Activated T-cell treated with anti-CD3 and anti-CD28 coated beads for 24 hours (primary cell): ENCODE measurements at regions not wholly inside any gene's neighbourhood (a gene's known extent, or its start where the extent isn't known, plus 50 kb on each side); places are given as distances from the start of the nearest gene placed in this dataset.

Source experiments
- DNase-seq: peaks from one replicate; pipeline ENCODE4 v3.0.0-alpha.2; 2020; ENCODE audit warnings: low read depth

DNA sequence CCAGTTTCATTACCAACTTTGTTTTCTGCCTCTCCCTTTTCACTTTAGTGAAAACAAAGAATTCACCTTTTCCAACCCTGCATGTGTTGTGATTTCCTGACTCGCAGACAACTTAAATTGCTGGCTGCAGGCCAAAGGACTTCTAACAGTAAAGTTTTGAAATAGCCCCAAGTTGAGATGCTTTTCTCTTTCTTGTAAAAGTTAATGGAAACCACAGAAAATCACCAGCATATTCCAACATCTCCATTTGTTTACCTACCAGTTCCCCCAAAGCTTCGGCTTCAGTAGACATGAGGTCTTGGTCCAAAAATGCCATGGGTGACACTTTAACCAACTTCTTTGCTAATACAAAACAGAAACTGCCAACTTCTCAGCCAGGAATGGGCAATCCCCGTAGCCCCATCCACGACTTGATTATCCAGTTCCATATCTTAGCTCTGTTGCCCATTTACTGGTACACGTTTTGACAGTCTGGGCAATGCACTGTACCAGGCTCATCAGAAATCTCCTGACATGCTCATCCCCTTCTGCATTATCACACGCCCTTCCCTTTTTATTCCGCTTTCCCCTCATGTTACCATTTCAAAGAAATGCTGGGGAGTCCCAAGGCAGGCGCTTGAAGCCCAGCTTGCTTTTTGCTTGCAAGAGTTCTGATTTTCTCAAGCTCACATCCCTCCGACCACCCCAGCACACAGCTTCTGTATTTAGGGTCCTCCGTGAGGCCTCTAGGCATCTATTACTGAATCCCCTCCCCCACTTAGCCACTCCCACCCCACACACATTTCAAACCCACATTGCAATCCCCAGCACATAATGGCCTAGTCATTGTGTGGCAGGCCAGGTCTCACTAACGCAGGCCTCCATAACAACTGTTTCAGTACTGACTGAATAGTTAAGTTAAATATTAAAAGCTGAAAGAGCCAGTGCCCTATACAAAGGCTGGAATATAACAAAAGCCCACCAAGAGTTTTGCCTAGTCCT is 137.9 kb upstream of the S100G start:
- DNase-seq, result no peak

DNA sequence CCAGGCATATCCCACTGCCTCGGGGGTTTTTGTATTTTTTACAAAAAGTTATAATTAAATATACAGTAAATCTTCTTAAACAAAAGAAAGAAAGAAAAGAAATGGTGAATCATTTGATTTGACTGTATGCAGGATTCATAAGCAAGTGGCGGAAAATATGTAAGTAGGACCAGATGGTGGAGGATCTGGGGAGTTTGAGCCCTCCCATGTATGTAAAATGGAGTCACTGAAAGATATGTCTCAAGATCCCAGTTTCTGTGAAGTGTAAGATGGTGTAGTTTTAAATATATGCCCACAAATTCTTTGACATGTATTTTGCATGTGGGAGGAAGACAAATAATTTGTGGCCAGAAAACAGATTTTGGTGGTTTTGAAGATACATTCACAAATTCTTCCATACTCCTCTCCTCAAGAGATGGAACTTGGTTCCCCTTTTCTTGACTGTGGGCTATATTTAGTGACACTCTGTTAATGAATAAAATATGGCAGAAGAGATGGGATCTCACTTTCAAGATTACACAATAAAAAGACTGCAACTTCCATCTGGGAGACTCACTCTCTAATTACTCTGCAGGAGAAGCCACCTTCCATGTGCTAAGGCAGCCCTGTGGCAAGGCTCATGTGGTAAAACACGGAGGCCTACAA is 133.6 kb upstream of the S100G start:
- no peak for DNase-seq

DNA sequence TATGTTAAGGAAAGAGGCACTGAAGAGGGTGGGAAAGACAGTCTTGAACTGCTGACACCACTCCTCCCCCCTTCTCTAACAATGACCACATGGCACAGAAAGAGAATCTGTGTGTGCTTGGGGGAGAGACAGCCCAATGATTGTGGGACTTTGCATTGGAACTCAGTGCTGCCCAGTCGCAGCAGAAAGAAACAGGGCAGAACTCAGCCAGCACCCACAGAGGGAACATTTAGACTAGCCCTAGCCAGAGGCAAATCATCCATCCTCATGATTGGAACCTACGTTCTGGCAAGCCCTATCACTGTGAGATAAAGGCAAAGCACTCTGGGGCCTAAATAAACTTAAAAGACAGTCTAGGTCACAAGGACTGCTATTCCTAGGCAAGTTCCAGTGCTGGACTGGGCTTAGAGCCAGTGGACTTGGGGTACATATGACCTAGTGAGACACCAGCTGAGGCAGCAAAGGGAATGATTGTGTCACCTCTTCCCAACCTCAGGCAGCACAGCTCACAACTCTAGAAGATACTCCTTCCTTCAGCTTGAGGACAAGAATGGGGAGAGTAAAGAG is 132.8 kb upstream of the S100G start:
- DNase-seq, result no peak

DNA sequence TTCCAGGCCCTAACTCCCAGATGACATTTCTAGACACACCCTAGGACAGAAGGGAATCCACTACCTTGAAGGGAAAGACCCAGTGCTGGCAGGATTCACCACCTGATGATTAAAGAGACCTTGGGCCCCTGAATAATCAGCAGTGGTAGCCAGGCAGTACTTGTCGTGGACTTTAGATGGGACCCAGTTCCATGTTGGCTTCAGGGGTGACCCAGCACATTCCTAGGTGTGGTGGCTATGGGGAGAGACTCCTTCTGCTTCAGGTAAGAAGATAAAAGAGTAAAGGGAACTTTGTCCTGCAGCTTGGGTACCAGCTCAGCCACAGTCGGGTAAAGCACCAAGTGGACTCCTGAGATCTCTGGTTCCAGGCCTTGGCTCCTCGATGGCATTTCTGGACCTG is 131.8 kb upstream of the S100G start:
- no peak for DNase-seq

DNA sequence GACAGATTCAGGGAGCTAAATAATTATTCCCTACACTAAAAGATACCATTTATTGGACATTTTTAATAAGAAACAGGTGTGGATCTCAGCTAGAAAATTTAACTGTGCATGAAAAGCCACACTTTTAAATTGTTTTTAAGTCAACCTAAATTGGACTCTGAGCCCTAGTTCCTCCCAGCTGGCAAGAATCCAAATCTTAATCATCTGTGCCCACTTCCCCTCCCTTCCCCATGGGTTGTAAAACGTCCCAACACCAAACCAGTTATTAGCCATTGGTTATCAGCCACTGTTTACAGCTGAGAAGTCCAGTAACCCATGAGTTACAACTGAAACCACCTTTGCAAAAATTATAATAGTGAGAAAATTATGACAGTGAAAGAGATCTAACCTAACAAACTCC is 125.6 kb upstream of the S100G start:
- no peak for DNase-seq

DNA sequence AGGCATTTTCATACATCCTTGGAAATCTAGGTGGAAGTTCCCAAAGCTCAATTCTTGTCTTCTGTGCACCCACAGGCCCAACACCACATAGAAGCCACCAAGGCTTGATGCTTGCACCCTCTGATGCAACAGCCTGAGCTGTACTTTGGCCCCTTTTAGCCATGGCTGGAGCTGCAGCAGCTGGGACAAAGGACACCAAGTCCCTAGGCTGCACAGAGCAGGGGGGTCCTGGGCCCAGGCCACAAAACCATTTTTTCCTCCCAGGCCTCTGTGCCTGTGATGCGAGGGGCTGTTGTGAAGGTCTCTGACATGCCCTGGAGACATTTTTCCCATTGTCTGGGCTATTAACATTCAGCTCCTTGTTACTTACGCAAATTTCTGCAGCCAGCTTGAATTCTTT is 124.0 kb upstream of the S100G start:
- DNase-seq, result no peak

DNA sequence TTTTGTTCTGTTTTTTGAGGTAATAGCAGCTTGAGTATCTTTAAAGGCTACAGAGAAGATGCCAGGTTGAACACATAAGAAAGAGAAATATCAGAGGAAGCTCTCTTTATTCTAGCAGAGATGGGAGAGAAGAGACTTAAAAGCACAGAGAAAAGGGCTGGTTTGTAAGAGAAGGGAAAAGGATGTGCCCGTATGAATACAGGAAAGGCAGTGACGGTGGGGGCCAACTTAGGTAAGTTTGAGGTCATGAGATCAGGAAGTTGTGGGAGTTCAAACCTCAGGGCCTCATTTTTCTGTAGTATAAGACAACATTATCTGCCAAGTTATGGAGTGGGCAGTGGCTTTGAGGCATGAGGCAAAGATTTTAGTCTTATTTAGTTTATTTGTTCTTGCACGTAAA is 121.3 kb upstream of the S100G start:
- DNase-seq, result peak; percentile 1
